ENCODE measurements at regions not wholly inside any gene's neighbourhood (a gene's known extent, or its start where the extent isn't known, plus 50 kb on each side); places are given as distances from the start of the nearest gene placed in this dataset.

- no peak for DNase-seq
Measured at GRCh38 chr11:15705891-15706290, 591.2 kb downstream of the INSC start.

- DNase-seq = no peak
Measured at GRCh38 chr11:15707194-15707593, 592.5 kb downstream of the INSC start.

- DNase-seq = no peak
Measured at GRCh38 chr11:15707971-15708370, 593.2 kb downstream of the INSC start.

GRCh38 chr11:15710580-15711275 is 596.0 kb downstream of the INSC start:
- no peak for DNase-seq

GRCh38 chr11:15711311-15711710 is 596.6 kb downstream of the INSC start:
- DNase-seq = no peak

GRCh38 chr11:15714641-15715399 is 600.1 kb downstream of the INSC start:
- DNase-seq = no peak

GRCh38 chr11:15716550-15716949 is 601.8 kb downstream of the INSC start:
- no peak for DNase-seq

GRCh38 chr11:15720460-15720859 is 605.7 kb downstream of the INSC start:
- DNase-seq = no peak

- no peak for DNase-seq
Measured at GRCh38 chr11:15723966-15724365, 609.2 kb downstream of the INSC start.

GRCh38 chr11:15724601-15725000 is 609.9 kb downstream of the INSC start:
- no peak for DNase-seq

GRCh38 chr11:15725246-15725645 is 610.5 kb downstream of the INSC start:
- DNase-seq = no peak

- DNase-seq = no peak
Measured at GRCh38 chr11:15726221-15726746, 611.6 kb downstream of the INSC start.

- no peak for DNase-seq
Measured at GRCh38 chr11:15726893-15727519, 612.3 kb downstream of the INSC start.

- no peak for DNase-seq
Measured at GRCh38 chr11:15727520-15727914, 612.8 kb downstream of the INSC start.

- DNase-seq = no peak
Measured at GRCh38 chr11:15728207-15728606, 613.5 kb downstream of the INSC start.

GRCh38 chr11:15730263-15730994 is 615.7 kb downstream of the INSC start:
- DNase-seq = no peak

- no peak for DNase-seq
Measured at GRCh38 chr11:15730995-15731385, 616.3 kb downstream of the INSC start.

GRCh38 chr11:15735706-15736105 is 620.6 kb downstream of the SOX6 start:
- DNase-seq = no peak

- DNase-seq = no peak
Measured at GRCh38 chr11:15737320-15737719, 619.0 kb downstream of the SOX6 start.

GRCh38 chr11:15738931-15739330 is 617.4 kb downstream of the SOX6 start:
- no peak for DNase-seq

GRCh38 chr11:15742626-15743519 is 613.5 kb downstream of the SOX6 start:
- DNase-seq = no peak

- DNase-seq = no peak
Measured at GRCh38 chr11:15744693-15745092, 611.7 kb downstream of the SOX6 start.
